ENCODE measurements at regions not wholly inside any gene's neighbourhood (a gene's known extent, or its start where the extent isn't known, plus 50 kb on each side); places are given as distances from the start of the nearest gene placed in this dataset.
"Not testable (repeated sequence)": the region's sequence is repeated elsewhere in the genome, so short reads cannot be mapped to it uniquely, and the experiment has no call there.

- H3K4me3 Mint-ChIP-seq; ATAC-seq; H3K4me1 Mint-ChIP-seq; H3K9me3 Mint-ChIP-seq; DNase-seq (ENCODE audit: low spot score in 2 of 2); H3K36me3 Mint-ChIP-seq; H3K27ac Mint-ChIP-seq: not testable (repeated sequence)
Observed at GRCh38 chr20:18876394-18876793, 62.8 kb downstream of the SCP2D1 start.

DNA sequence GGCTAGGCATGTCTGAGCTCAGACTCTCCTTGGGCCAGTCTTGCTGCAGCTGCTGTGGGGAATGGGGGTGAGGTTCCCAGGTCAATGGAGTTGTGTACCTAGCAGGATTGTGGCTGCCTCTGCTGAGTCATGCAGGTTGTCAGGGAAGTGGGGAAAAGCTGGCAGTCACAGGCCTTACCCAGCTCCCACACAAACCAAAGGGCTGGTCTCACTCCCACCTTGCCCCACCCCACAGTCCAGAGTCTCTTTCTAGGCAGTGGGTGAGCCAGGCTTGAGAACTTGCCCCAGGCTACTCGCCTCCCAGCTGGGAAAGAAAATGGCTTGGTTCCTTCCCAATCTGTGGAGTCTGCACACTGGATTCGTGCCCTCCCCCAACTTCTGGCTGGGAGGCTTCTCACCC is 65.7 kb downstream of the SCP2D1 start:
- ATAC-seq (no peak), DNase-seq (ENCODE audit: low spot score in 2 of 2) (no peak)
- Mint-ChIP-seq H3K27ac (no peak overlapping the region), H3K36me3 (no peaks in the 10 kb centered on the region), H3K9me3 (no peaks in the 10 kb centered on the region), H3K4me1 (no peaks in the 10 kb centered on the region), H3K4me3 (no peak overlapping the region)

DNA sequence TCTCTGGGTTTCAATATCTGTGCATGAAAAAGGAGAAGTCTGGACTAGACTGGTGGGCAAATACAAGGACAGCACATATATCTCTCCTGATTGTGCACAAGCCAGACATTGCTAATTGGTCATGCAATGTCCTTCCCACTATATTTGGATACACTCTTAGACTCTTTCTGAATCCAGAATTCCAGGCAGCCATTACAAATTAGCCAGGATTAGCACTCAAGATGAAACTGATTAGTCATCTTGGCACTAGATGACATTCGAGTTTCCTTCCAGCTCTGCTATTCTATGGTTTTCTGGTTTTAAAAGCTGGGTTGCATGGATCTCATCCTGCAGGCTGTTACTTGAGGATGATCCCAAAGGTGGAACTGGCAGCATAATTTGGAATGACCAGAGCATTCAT is 73.2 kb downstream of the SCP2D1 start:
- Mint-ChIP-seq H3K4me1 (no peaks in the 10 kb centered on the region), H3K4me3 (no peak overlapping the region), H3K27ac (no peak overlapping the region), H3K36me3 (no peaks in the 10 kb centered on the region), H3K9me3 (no peaks in the 10 kb centered on the region)
- ATAC-seq (no peak), DNase-seq (ENCODE audit: low spot score in 2 of 2) (no peak)

- DNase-seq (ENCODE audit: low spot score in 2 of 2) (no peak), ATAC-seq (no peak)
- H3K9me3 Mint-ChIP-seq: no peaks in the 10 kb centered on the region
- no peaks in the 10 kb centered on the region for H3K36me3 Mint-ChIP-seq
- no peak overlapping the region for H3K27ac Mint-ChIP-seq
- no peak overlapping the region for H3K4me3 Mint-ChIP-seq
- no peaks in the 10 kb centered on the region for H3K4me1 Mint-ChIP-seq
Observed at GRCh38 chr20:18901980-18902737, 88.6 kb downstream of the SCP2D1 start.

DNA sequence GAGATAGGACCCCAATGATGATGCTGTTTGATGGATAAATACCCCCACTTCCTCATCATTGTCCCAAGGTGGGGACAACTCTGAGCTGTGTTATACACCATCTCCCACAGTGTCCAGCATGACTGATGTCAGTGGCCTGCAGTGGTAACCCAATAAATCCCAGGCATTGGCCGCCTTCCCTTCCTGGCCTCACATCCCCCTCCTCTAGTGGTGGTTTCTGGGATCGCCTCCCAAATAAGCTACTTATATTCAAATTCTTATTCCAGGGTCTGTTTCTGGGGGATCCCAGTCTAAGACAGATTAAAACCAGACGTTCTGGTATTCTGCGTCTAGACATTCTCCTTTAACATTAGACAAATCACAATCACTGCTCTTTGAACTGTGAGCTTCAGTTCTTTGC is 90.6 kb downstream of the SCP2D1 start:
- ATAC-seq (no peak), DNase-seq (ENCODE audit: low spot score in 2 of 2) (no peak)
- H3K4me1 Mint-ChIP-seq: no peaks in the 10 kb centered on the region
- no peaks in the 10 kb centered on the region for H3K36me3 Mint-ChIP-seq
- no peak overlapping the region for H3K27ac Mint-ChIP-seq
- H3K9me3 Mint-ChIP-seq: no peaks in the 10 kb centered on the region
- H3K4me3 Mint-ChIP-seq: no peak overlapping the region

- H3K36me3 Mint-ChIP-seq: no peaks in the 10 kb centered on the region
Observed at GRCh38 chr20:18904624-18905023, 91.0 kb downstream of the SCP2D1 start.

DNA sequence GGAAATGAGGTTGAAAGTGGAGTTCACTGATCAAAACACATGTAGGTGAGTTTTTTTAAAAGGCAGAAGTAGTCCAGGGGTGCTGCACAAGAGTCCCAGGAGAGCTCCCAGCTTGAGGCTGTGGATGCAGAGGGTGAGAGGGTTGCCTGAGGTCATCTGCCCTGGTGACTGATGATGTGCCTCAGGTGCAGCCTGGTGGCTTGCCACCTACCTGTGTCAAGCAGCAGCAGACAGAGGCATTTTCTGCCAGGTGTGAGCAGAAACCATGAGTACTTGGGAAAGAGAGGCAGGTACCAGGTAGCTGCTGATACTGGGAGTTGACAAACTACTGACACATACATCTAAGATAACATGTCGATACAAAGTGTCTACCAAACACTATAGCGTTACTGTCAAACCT is 92.5 kb downstream of the SCP2D1 start:
- H3K9me3 Mint-ChIP-seq: no peaks in the 10 kb centered on the region
- no peaks in the 10 kb centered on the region for H3K36me3 Mint-ChIP-seq
- no peak overlapping the region for H3K4me3 Mint-ChIP-seq
- no peak for ATAC-seq
- no peak overlapping the region for H3K27ac Mint-ChIP-seq
- no peak for DNase-seq (ENCODE audit: low spot score in 2 of 2)
- H3K4me1 Mint-ChIP-seq: no peaks in the 10 kb centered on the region

More at GRCh38 chr20:18904624-18905023, 91.0 kb downstream of the SCP2D1 start:
- DNase-seq (ENCODE audit: low spot score in 2 of 2) (no peak), ATAC-seq (no peak)
- Mint-ChIP-seq H3K27ac (no peak overlapping the region), H3K9me3 (no peaks in the 10 kb centered on the region), H3K4me3 (no peak overlapping the region), H3K4me1 (no peaks in the 10 kb centered on the region)

DNA sequence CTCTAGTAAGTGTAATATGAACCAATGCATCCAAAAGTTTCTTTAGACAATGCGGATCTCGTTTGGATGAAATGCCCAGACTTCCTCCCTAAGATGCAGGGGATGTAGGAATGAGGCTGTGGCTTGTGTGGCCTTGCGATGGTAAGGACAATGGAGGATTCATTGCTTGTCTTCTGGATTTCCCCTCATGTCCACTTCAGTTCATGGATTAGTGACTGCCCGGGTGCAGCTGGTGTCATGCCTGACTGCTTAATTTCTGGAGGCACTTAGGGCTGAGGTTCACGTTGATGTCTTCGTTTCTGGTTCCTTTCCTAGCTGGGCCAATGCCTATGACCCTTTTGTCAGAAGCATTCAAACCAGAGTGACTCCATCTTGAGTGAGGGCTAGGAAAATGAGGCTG is 93.8 kb downstream of the SCP2D1 start:
- H3K4me1 Mint-ChIP-seq: no peaks in the 10 kb centered on the region
- no peak overlapping the region for H3K27ac Mint-ChIP-seq
- H3K4me3 Mint-ChIP-seq: no peak overlapping the region
- DNase-seq (ENCODE audit: low spot score in 2 of 2) (no peak), ATAC-seq (no peak)
- no peaks in the 10 kb centered on the region for H3K36me3 Mint-ChIP-seq
- no peaks in the 10 kb centered on the region for H3K9me3 Mint-ChIP-seq

GRCh38 chr20:18908109-18908508 is 94.5 kb downstream of the SCP2D1 start:
- Mint-ChIP-seq H3K4me3 (no peak overlapping the region), H3K4me1 (no peaks in the 10 kb centered on the region), H3K27ac (no peak overlapping the region), H3K9me3 (no peaks in the 10 kb centered on the region), H3K36me3 (no peaks in the 10 kb centered on the region)
- no peak for ATAC-seq
- no peak for DNase-seq (ENCODE audit: low spot score in 2 of 2)

- Mint-ChIP-seq H3K4me1 (no peaks in the 10 kb centered on the region), H3K36me3 (no peaks in the 10 kb centered on the region), H3K27ac (no peak overlapping the region), H3K9me3 (no peaks in the 10 kb centered on the region), H3K4me3 (no peak overlapping the region)
- ATAC-seq: no peak
- DNase-seq (ENCODE audit: low spot score in 2 of 2): no peak
Observed at GRCh38 chr20:18909254-18909653, 95.7 kb downstream of the SCP2D1 start.

DNA sequence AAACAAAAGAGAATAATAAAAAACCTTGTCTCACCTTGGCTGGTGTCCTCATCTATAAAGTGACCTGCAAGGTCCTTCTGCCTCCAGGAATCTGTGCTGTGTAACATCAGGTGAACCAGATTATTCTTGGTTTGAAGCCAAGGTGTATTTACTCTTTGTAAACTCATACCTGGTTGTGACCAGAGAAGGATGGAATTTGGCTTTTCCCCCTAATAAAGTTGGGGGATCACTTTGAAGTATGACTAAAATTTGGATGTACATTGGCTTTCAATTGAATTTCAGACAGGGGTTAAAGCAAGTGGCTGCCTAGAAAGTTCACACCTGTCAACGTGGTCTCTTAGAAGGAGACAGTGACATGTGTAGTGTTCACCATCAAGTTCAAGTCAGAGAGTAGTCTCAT is 100.1 kb downstream of the SCP2D1 start:
- Mint-ChIP-seq H3K36me3 (no peaks in the 10 kb centered on the region), H3K27ac (no peak overlapping the region), H3K4me1 (no peaks in the 10 kb centered on the region), H3K4me3 (no peak overlapping the region), H3K9me3 (no peaks in the 10 kb centered on the region)
- ATAC-seq (no peak), DNase-seq (ENCODE audit: low spot score in 2 of 2) (no peak)

DNA sequence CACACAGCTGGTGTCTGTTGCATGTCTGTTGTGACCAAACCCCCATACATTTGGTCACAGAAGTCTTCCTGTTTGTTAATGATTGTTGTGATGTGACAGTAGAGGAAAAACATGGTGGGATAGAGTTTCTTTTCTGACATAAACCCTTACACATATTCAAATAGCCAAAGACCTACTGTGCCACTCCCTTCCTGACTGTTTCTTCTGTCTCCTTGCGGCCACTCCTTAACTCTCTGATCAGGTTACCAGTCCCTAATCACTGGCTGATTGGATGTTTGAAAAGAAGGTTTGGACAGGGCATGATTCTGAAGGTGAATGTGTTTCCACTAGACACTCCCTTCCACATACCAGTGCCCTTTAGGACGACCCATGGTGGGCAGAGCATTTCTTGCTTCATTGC is 101.2 kb downstream of the SCP2D1 start:
- Mint-ChIP-seq H3K27ac (no peak overlapping the region), H3K4me3 (no peak overlapping the region), H3K4me1 (no peaks in the 10 kb centered on the region), H3K36me3 (no peaks in the 10 kb centered on the region), H3K9me3 (no peaks in the 10 kb centered on the region)
- ATAC-seq: no peak
- DNase-seq (ENCODE audit: low spot score in 2 of 2): no peak

GRCh38 chr20:18916886-18917750 is 103.5 kb downstream of the SCP2D1 start:
- ATAC-seq (no peak), DNase-seq (ENCODE audit: low spot score in 2 of 2) (no peak)
- Mint-ChIP-seq H3K9me3 (no peaks in the 10 kb centered on the region), H3K4me3 (no peak overlapping the region), H3K4me1 (no peaks in the 10 kb centered on the region), H3K36me3 (no peaks in the 10 kb centered on the region), H3K27ac (no peak overlapping the region)

DNA sequence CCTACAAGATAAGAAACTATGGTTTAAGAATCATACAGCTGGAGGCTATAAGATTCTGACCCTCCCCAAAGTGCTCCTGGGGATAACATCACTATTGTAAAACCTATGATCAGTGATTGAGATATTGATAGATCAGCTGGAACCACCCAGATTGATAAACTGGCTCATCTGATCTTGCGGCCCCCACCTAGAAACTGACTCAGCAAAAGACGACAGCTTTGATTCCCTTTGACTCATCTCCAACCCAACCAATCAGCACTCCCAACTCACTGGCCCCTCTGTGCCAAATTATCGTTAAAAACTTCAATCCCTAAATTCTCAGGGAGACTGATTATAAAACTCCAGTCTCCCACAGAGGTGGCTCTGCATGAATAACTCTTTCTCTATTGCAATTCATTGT is 106.4 kb downstream of the SCP2D1 start:
- H3K27ac Mint-ChIP-seq: no peak overlapping the region
- DNase-seq (ENCODE audit: low spot score in 2 of 2): no peak
- H3K4me3 Mint-ChIP-seq: no peak overlapping the region
- no peaks in the 10 kb centered on the region for H3K36me3 Mint-ChIP-seq
- H3K9me3 Mint-ChIP-seq: no peaks in the 10 kb centered on the region
- no peaks in the 10 kb centered on the region for H3K4me1 Mint-ChIP-seq
- ATAC-seq: no peak

GRCh38 chr20:18921291-18921690 is 107.7 kb downstream of the SCP2D1 start:
- H3K4me3 Mint-ChIP-seq: no peak overlapping the region
- H3K27ac Mint-ChIP-seq: no peak overlapping the region
- H3K4me1 Mint-ChIP-seq: no peaks in the 10 kb centered on the region

GRCh38 chr20:18922251-18922650 is 108.7 kb downstream of the SCP2D1 start:
- Mint-ChIP-seq H3K9me3 (no peaks in the 10 kb centered on the region), H3K36me3 (no peaks in the 10 kb centered on the region), H3K4me3 (no peak overlapping the region), H3K27ac (no peak overlapping the region), H3K4me1 (no peaks in the 10 kb centered on the region)
- ATAC-seq: no peak
- no peak for DNase-seq (ENCODE audit: low spot score in 2 of 2)

More at GRCh38 chr20:18921291-18921690, 107.7 kb downstream of the SCP2D1 start:
- ATAC-seq (no peak), DNase-seq (ENCODE audit: low spot score in 2 of 2) (no peak)
- Mint-ChIP-seq H3K36me3 (no peaks in the 10 kb centered on the region), H3K9me3 (no peaks in the 10 kb centered on the region)

All from stimulated activated effector memory CD8-positive, alpha-beta T cell treated with anti-CD3 and anti-CD28 coated beads, Interleukin-12 subunit alpha, Interleukin-12 subunit beta, amount 100 ng/mL, for 72 hours (primary cell).